ENCODE measurements at regions not wholly inside any gene's neighbourhood (a gene's known extent, or its start where the extent isn't known, plus 50 kb on each side); places are given as distances from the start of the nearest gene placed in this dataset.

- Histone ChIP-seq H3K79me2 (ENCODE audit: insufficient read depth, low read length) (no peaks in the 10 kb centered on the region), H3K36me3 (ENCODE audit: insufficient read depth, low read length) (no peaks in the 10 kb centered on the region), H3K27me3 (ENCODE audit: insufficient read depth, low read length) (no peaks in the 10 kb centered on the region), H3F3A (ENCODE audit: insufficient read depth, low read length) (no peaks in the 10 kb centered on the region), H3K9me2 (ENCODE audit: low read depth, low read length) (no peaks in the 10 kb centered on the region), H4K20me1 (ENCODE audit: insufficient read depth, low read length) (no peaks in the 10 kb centered on the region), H3K4me1 (ENCODE audit: insufficient read depth, low read length, severe bottlenecking) (no peaks in the 10 kb centered on the region), H3K9ac (ENCODE audit: low read length) (no peak overlapping the region), H3K4me2 (ENCODE audit: low read length) (no peak overlapping the region), H3K4me3 (ENCODE audit: low read depth, low read length, poor library complexity, severe bottlenecking) (no peak overlapping the region), H3K27ac (ENCODE audit: low read depth, low read length, poor library complexity, severe bottlenecking) (no peak overlapping the region), H2AFZ (ENCODE audit: low read length) (no peak overlapping the region), H3K9me3 (ENCODE audit: low read length) (no peaks in the 10 kb centered on the region)
- TF ChIP-seq EZH2 (IDR thresholded peaks at IDR 0.05; ENCODE audit: borderline replicate concordance, low read length) (no peak), CTCF (IDR thresholded peaks at IDR 0.05; ENCODE audit: low read length) (no peak)
Measured at GRCh38 chr4:36734334-36734733, 452.9 kb downstream of the DTHD1 start.

- no peaks in the 10 kb centered on the region for H4K20me1 ChIP-seq (ENCODE audit: insufficient read depth, low read length)
- no peak overlapping the region for H3K4me2 ChIP-seq (ENCODE audit: low read length)
- H3K27me3 ChIP-seq (ENCODE audit: insufficient read depth, low read length), result no peaks in the 10 kb centered on the region
- no peak overlapping the region for H3K9ac ChIP-seq (ENCODE audit: low read length)
- H3K36me3 ChIP-seq (ENCODE audit: insufficient read depth, low read length), result no peaks in the 10 kb centered on the region
- H3K79me2 ChIP-seq (ENCODE audit: insufficient read depth, low read length), result no peaks in the 10 kb centered on the region
- H3K27ac ChIP-seq (ENCODE audit: low read depth, low read length, poor library complexity, severe bottlenecking), result no peak overlapping the region
- no peak for TF ChIP-seq EZH2 (IDR thresholded peaks at IDR 0.05; ENCODE audit: borderline replicate concordance, low read length)
- TF ChIP-seq CTCF (IDR thresholded peaks at IDR 0.05; ENCODE audit: low read length), result no peak
- H3K4me1 ChIP-seq (ENCODE audit: insufficient read depth, low read length, severe bottlenecking), result no peaks in the 10 kb centered on the region
- H3K4me3 ChIP-seq (ENCODE audit: low read depth, low read length, poor library complexity, severe bottlenecking), result no peak overlapping the region
- no peak overlapping the region for H2AFZ ChIP-seq (ENCODE audit: low read length)
- H3K9me3 ChIP-seq (ENCODE audit: low read length), result no peaks in the 10 kb centered on the region
- H3K9me2 ChIP-seq (ENCODE audit: low read depth, low read length), result no peaks in the 10 kb centered on the region
- no peaks in the 10 kb centered on the region for H3F3A ChIP-seq (ENCODE audit: insufficient read depth, low read length)
Measured at GRCh38 chr4:36737691-36738090, 456.3 kb downstream of the DTHD1 start.

- H3K27me3 ChIP-seq (ENCODE audit: insufficient read depth, low read length), result no peaks in the 10 kb centered on the region
- no peaks in the 10 kb centered on the region for H3K9me3 ChIP-seq (ENCODE audit: low read length)
- H3K4me1 ChIP-seq (ENCODE audit: insufficient read depth, low read length, severe bottlenecking), result no peaks in the 10 kb centered on the region
- H3K27ac ChIP-seq (ENCODE audit: low read depth, low read length, poor library complexity, severe bottlenecking), result no peak overlapping the region
- H3K4me3 ChIP-seq (ENCODE audit: low read depth, low read length, poor library complexity, severe bottlenecking), result no peak overlapping the region
- H3K36me3 ChIP-seq (ENCODE audit: insufficient read depth, low read length), result no peaks in the 10 kb centered on the region
- H3K9ac ChIP-seq (ENCODE audit: low read length), result no peak overlapping the region
- H2AFZ ChIP-seq (ENCODE audit: low read length), result no peak overlapping the region
- TF ChIP-seq EZH2 (IDR thresholded peaks at IDR 0.05; ENCODE audit: borderline replicate concordance, low read length) (no peak), CTCF (IDR thresholded peaks at IDR 0.05; ENCODE audit: low read length) (no peak)
- H3K79me2 ChIP-seq (ENCODE audit: insufficient read depth, low read length), result no peaks in the 10 kb centered on the region
- H4K20me1 ChIP-seq (ENCODE audit: insufficient read depth, low read length), result no peaks in the 10 kb centered on the region
- no peaks in the 10 kb centered on the region for H3F3A ChIP-seq (ENCODE audit: insufficient read depth, low read length)
- H3K9me2 ChIP-seq (ENCODE audit: low read depth, low read length), result no peaks in the 10 kb centered on the region
- no peak overlapping the region for H3K4me2 ChIP-seq (ENCODE audit: low read length)
Measured at GRCh38 chr4:36740796-36741310, 459.4 kb downstream of the DTHD1 start.

Measured in OCI-LY1 (cell line).